B cell (primary cell): ENCODE measurements at regions not wholly inside any gene's neighbourhood (a gene's known extent, or its start where the extent isn't known, plus 50 kb on each side); places are given as distances from the start of the nearest gene placed in this dataset.
"Not testable (repeated sequence)": the region's sequence is repeated elsewhere in the genome, so short reads cannot be mapped to it uniquely, and the experiment has no call there.

Experiments
- CTCF ChIP-seq: fragments of 200-600 bp; IDR thresholded peaks from one replicate; pipeline ENCODE4 v1.8.0; 2022; ENCODE audit warnings: antibody characterized with exemption, mild to moderate bottlenecking
- EZH2 ChIP-seq: IDR thresholded peaks from 2 replicates; pipeline ENCODE4 v1.6.1; 2012; ENCODE audit warnings: borderline replicate concordance, low read depth, mild to moderate bottlenecking, moderate library complexity, low read length; ENCODE audit not compliant: insufficient read depth, poor library complexity, severe bottlenecking

- TF ChIP-seq CTCF, EZH2: not testable (repeated sequence)
Measured at GRCh38 chr15:84401891-84402840, 166.6 kb downstream of the GOLGA6L4 start.
